ENCODE measurements at regions not wholly inside any gene's neighbourhood (a gene's known extent, or its start where the extent isn't known, plus 50 kb on each side); places are given as distances from the start of the nearest gene placed in this dataset.

DNA sequence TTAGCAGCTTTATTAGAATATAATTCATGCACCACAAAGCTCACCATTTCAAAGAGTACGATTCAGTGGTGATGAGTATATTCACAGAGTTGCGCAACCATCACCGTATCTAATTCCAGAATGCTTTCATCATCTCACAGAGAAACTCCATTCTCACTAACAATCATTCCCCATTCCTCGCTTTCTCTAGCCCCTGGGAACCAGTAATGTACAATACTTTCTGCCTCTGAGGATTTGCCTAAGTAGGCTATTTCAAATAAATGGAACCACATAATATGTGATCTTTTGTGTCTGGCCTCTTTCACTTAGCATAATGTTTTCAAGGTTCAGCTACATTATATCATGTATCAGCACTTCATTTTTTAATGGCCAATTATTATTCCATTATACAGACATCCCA, 145.1 kb upstream of the ADAMTS16 start:
- TF ChIP-seq, protein P1, sequence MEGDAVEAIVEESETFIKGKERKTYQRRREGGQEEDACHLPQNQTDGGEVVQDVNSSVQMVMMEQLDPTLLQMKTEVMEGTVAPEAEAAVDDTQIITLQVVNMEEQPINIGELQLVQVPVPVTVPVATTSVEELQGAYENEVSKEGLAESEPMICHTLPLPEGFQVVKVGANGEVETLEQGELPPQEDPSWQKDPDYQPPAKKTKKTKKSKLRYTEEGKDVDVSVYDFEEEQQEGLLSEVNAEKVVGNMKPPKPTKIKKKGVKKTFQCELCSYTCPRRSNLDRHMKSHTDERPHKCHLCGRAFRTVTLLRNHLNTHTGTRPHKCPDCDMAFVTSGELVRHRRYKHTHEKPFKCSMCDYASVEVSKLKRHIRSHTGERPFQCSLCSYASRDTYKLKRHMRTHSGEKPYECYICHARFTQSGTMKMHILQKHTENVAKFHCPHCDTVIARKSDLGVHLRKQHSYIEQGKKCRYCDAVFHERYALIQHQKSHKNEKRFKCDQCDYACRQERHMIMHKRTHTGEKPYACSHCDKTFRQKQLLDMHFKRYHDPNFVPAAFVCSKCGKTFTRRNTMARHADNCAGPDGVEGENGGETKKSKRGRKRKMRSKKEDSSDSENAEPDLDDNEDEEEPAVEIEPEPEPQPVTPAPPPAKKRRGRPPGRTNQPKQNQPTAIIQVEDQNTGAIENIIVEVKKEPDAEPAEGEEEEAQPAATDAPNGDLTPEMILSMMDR (IDR thresholded peaks at IDR 0.05), result no peak
- TF ChIP-seq POLR2A (IDR thresholded peaks at IDR 0.05), result no peak
- TF ChIP-seq EP300 (IDR thresholded peaks at IDR 0.05), result no peak

Data from ovary (tissue), 3 donors.